ENCODE measurements at regions not wholly inside any gene's neighbourhood (a gene's known extent, or its start where the extent isn't known, plus 50 kb on each side); places are given as distances from the start of the nearest gene placed in this dataset.

DNA sequence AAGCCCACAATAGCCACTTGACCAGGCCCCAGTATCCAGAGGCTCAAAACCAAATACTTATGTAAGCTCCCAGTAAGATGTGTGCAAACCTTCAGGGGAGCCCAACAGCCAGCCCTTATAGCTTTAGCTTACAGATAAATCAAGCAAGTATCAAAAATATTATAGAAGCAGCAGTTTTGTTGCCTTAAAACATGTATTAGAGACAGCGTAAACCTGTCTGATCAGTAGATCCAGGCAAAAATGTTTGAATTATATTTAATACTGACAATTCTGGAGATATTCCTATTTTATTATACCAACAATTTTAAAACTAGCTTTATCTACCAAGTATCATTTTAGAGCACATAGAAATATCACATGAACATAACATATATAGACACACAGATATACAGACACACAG lies 365.6 kb upstream of the KLF4 start:
- no peaks in the 10 kb centered on the region for H3K27me3 ChIP-seq (ENCODE audit: control insufficient read depth, insufficient read depth, low read length)
- H3K9me3 ChIP-seq (ENCODE audit: control insufficient read depth, insufficient read depth, low read length): peaks cover 7% of the 10 kb centered on the region
- DNase-seq (ENCODE audit: low read depth in 4 of 6, low spot score in 6 of 6): no peak
- H3K4me3 ChIP-seq (ENCODE audit: low read depth, low read length): no peak overlapping the region
- no CpG with 5 or more reads among the region's 1 CpG for WGBS (ENCODE audit: insufficient coverage)
- no peaks in the 10 kb centered on the region for H3K4me1 ChIP-seq (ENCODE audit: control insufficient read depth, insufficient read depth, low read length)
- H3K27ac ChIP-seq (ENCODE audit: low read depth, low read length): no peak overlapping the region
- no peaks in the 10 kb centered on the region for H3K36me3 ChIP-seq (ENCODE audit: control insufficient read depth, insufficient read depth, low read length)

DNA sequence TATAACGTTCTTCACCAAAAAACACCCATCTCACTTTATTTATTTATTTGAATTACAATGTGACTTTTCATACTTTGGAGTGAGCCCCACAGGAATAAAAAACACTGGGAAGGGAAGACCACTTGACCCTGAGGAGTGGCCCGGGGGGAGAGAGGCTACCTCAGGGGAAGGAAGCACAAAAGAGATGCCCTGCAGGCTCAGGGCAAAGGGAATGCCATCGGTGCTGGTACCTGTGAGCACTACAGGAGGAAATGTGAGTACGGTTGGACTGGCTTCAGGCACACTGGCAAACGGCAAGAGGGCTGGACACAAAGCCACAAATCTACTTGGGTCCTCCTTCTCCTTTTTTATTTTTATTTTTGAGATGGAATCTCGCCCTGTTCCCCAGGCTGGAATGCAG lies 363.9 kb upstream of the KLF4 start:
- Histone ChIP-seq H3K9me3 (ENCODE audit: control insufficient read depth, insufficient read depth, low read length) (peaks cover 7% of the 10 kb centered on the region), H3K27ac (ENCODE audit: low read depth, low read length) (no peak overlapping the region)

DNA sequence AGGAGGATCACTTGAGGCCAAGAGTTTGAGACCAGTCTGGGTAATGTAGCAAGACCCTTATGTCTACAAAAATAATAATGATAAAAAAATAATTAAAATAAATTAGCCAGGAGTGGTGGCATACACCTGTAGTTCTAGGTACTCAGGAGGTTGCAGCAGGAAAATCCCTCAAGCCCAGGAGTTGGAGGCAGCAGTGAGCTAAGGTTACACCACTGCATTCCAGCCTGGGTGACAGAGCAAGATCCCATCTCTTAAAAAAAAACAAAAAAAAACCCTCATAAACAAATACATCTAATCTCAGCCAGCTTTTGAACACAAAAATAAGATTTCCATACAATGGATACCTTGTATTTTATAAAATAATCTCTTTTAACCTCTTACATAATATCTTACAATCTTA lies 363.3 kb upstream of the KLF4 start:
- Histone ChIP-seq H3K36me3 (ENCODE audit: control insufficient read depth, insufficient read depth, low read length) (no peaks in the 10 kb centered on the region), H3K4me1 (ENCODE audit: control insufficient read depth, insufficient read depth, low read length) (no peaks in the 10 kb centered on the region), H3K9me3 (ENCODE audit: control insufficient read depth, insufficient read depth, low read length) (peaks cover 7% of the 10 kb centered on the region), H3K4me3 (ENCODE audit: low read depth, low read length) (no peak overlapping the region), H3K27ac (ENCODE audit: low read depth, low read length) (no peak overlapping the region), H3K27me3 (ENCODE audit: control insufficient read depth, insufficient read depth, low read length) (no peaks in the 10 kb centered on the region)
- no peak for DNase-seq (ENCODE audit: low read depth in 4 of 6, low spot score in 6 of 6)

More for the DNA sequence above, 363.9 kb upstream of the KLF4 start:
- no peaks in the 10 kb centered on the region for H3K4me1 ChIP-seq (ENCODE audit: control insufficient read depth, insufficient read depth, low read length)
- H3K4me3 ChIP-seq (ENCODE audit: low read depth, low read length): no peak overlapping the region
- H3K36me3 ChIP-seq (ENCODE audit: control insufficient read depth, insufficient read depth, low read length): no peaks in the 10 kb centered on the region
- no peaks in the 10 kb centered on the region for H3K27me3 ChIP-seq (ENCODE audit: control insufficient read depth, insufficient read depth, low read length)
- DNase-seq (ENCODE audit: low read depth in 4 of 6, low spot score in 6 of 6): no peak
- 80% methylated on average over 2 of the region's 6 CpGs for WGBS (ENCODE audit: insufficient coverage)

DNA sequence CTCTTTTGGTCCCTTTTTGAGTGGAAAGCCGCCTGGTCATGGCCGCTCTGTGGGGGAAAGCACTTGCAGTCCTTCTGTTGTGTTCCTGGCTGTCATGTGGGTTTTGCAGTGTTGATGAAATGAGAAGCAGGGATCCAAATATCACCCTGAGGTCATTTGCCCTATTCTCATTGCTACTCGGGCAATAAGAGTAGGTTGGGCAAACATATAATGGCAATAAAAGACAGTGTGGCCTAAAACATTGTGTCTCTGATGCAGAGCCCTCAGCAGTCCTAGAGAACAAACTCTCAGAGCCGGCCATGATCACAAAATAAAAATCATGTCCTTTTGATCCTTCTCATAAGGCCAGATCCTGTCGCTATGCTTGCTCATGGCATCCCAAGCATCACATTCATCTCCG lies 361.1 kb upstream of the KLF4 start:
- Histone ChIP-seq H3K27ac (ENCODE audit: low read depth, low read length) (no peak overlapping the region), H3K4me3 (ENCODE audit: low read depth, low read length) (no peak overlapping the region), H3K9me3 (ENCODE audit: control insufficient read depth, insufficient read depth, low read length) (peaks cover 7% of the 10 kb centered on the region), H3K4me1 (ENCODE audit: control insufficient read depth, insufficient read depth, low read length) (no peaks in the 10 kb centered on the region), H3K36me3 (ENCODE audit: control insufficient read depth, insufficient read depth, low read length) (no peaks in the 10 kb centered on the region), H3K27me3 (ENCODE audit: control insufficient read depth, insufficient read depth, low read length) (no peaks in the 10 kb centered on the region)
- DNase-seq (ENCODE audit: low read depth in 4 of 6, low spot score in 6 of 6): no peak
- 96% methylated on average over 5 of the region's 6 CpGs for WGBS (ENCODE audit: insufficient coverage)

DNA sequence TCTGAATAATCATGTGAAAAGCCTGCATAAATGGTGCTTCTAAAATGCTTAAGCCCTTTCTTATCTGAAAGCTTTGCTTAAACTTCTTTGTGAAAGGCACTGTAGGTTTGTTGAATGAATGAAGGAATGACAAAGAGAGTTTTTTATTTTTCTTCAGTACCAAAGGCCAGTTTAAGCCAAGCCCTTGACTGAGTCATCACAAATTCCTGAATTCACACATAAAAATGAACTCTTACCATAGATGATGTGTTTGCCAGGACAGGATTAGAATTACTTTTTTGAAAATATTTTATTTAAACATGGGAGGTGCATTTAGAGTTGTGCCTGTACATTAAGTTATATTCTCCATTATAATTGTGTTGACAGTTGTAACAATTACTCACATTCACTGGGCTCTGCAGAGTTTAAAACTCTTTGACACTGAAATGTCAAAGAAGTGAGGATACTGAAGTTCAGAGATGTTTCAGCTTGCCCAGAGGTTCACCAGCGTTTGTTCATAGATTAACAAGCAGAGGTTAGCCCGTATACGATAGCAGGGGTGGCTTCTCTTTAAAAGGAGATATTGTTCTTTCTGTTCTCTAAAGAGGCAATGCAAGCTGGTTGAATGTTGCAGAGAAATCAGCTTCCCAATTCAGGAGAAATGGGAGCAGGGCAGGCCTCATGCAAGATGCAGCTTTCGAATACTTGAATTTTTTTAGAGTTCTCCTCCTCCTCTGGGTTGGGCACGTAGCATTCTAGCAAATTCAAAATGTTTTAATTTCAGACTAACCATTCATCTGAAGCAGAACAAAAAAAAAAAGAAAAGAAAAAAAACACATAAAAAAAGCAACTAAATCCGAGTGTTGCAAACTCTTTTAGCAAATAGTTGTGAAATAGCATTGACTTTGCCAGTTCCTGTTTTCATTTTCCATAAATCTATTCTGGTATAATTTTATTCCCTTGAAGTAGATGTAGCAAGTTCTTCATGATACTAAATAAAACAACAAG lies 358.7 kb upstream of the KLF4 start:
- 64% methylated on average over 4 of the region's 6 CpGs for WGBS (ENCODE audit: insufficient coverage)
- H3K27ac ChIP-seq (ENCODE audit: low read depth, low read length): no peak overlapping the region

DNA sequence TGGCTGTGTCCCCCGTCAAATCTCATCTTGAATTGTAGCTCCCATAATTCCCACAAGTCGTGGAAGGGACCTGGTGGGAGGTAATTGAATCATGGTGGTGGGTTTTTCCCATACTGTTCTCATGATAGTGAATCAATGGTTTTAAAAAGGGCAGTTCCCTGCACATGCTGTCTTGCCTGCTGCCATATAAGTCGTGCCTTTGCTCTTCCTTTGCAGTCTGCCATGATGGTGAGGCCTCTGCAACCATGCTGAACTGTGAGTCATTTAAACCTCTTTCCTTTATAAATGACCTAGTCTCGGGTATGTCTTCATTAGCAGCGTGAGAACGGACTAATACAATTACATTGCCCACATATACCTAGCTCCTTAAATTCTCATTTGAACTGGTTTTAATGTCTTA lies 353.0 kb upstream of the KLF4 start:
- WGBS (ENCODE audit: insufficient coverage): 100% methylated on average over 1 of the region's 6 CpGs

More for the DNA sequence above, 358.7 kb upstream of the KLF4 start:
- no peaks in the 10 kb centered on the region for H3K27me3 ChIP-seq (ENCODE audit: control insufficient read depth, insufficient read depth, low read length)
- H3K36me3 ChIP-seq (ENCODE audit: control insufficient read depth, insufficient read depth, low read length): no peaks in the 10 kb centered on the region
- no peaks in the 10 kb centered on the region for H3K4me1 ChIP-seq (ENCODE audit: control insufficient read depth, insufficient read depth, low read length)
- no peak overlapping the region for H3K4me3 ChIP-seq (ENCODE audit: low read depth, low read length)
- no peak for DNase-seq (ENCODE audit: low read depth in 4 of 6, low spot score in 6 of 6)
- H3K9me3 ChIP-seq (ENCODE audit: control insufficient read depth, insufficient read depth, low read length): no peaks in the 10 kb centered on the region

DNA sequence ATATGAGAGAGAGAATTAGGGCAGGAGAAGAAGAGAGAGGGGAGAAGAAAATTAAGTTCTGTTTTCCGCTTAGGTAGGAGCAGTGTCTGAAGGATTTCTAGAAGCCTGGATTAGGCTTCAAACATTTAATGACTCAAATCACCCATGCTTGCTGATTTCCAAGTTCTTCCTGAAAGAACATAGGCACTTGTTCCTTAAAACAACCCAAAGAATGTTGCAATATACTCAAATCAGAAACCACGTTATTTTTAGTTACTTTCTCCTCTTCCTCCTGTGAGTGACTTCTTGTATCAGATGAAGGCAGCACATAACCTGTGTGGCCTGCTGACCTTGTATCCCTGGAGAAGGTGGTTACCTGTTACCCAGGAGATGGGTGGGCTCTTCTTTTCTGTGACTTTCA lies 351.5 kb upstream of the KLF4 start:
- no peak overlapping the region for H3K4me3 ChIP-seq (ENCODE audit: low read depth, low read length)
- no peaks in the 10 kb centered on the region for H3K36me3 ChIP-seq (ENCODE audit: control insufficient read depth, insufficient read depth, low read length)
- H3K9me3 ChIP-seq (ENCODE audit: control insufficient read depth, insufficient read depth, low read length): no peaks in the 10 kb centered on the region
- H3K27me3 ChIP-seq (ENCODE audit: control insufficient read depth, insufficient read depth, low read length): no peaks in the 10 kb centered on the region
- H3K4me1 ChIP-seq (ENCODE audit: control insufficient read depth, insufficient read depth, low read length): no peaks in the 10 kb centered on the region
- no CpG with 5 or more reads among the region's 2 CpGs for WGBS (ENCODE audit: insufficient coverage)
- no peak for DNase-seq (ENCODE audit: low read depth in 4 of 6, low spot score in 6 of 6)
- H3K27ac ChIP-seq (ENCODE audit: low read depth, low read length): no peak overlapping the region

More for the DNA sequence above, 353.0 kb upstream of the KLF4 start:
- H3K4me3 ChIP-seq (ENCODE audit: low read depth, low read length): no peak overlapping the region
- H3K9me3 ChIP-seq (ENCODE audit: control insufficient read depth, insufficient read depth, low read length): no peaks in the 10 kb centered on the region
- H3K4me1 ChIP-seq (ENCODE audit: control insufficient read depth, insufficient read depth, low read length): no peaks in the 10 kb centered on the region
- H3K27me3 ChIP-seq (ENCODE audit: control insufficient read depth, insufficient read depth, low read length): no peaks in the 10 kb centered on the region
- H3K36me3 ChIP-seq (ENCODE audit: control insufficient read depth, insufficient read depth, low read length): no peaks in the 10 kb centered on the region
- no peak for DNase-seq (ENCODE audit: low read depth in 4 of 6, low spot score in 6 of 6)
- no peak overlapping the region for H3K27ac ChIP-seq (ENCODE audit: low read depth, low read length)

DNA sequence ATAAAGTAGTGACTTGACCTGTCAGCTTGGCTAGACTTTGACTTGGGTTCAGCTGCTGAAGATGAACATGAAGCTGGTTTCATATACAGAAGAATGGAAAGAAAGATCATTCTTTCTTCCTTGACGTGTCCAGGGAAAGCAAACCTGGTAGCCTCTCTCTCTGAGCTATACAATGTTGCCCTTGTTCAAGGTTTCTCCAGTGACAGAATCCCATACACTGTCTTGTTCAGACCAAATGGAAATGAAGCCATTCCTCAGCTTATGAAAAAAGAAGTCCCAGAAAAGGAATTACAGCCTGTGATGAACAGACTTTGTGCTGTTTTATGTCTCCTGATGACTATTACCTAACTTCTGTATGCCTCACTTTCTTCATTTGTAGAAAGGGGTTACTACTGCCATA lies 349.8 kb upstream of the KLF4 start:
- Histone ChIP-seq H3K27me3 (ENCODE audit: control insufficient read depth, insufficient read depth, low read length) (no peaks in the 10 kb centered on the region), H3K27ac (ENCODE audit: low read depth, low read length) (no peak overlapping the region), H3K4me3 (ENCODE audit: low read depth, low read length) (no peak overlapping the region), H3K9me3 (ENCODE audit: control insufficient read depth, insufficient read depth, low read length) (no peaks in the 10 kb centered on the region), H3K36me3 (ENCODE audit: control insufficient read depth, insufficient read depth, low read length) (no peaks in the 10 kb centered on the region), H3K4me1 (ENCODE audit: control insufficient read depth, insufficient read depth, low read length) (no peaks in the 10 kb centered on the region)
- WGBS (ENCODE audit: insufficient coverage): 60% methylated on average over 1 of the region's 1 CpG
- DNase-seq (ENCODE audit: low read depth in 4 of 6, low spot score in 6 of 6): no peak

DNA sequence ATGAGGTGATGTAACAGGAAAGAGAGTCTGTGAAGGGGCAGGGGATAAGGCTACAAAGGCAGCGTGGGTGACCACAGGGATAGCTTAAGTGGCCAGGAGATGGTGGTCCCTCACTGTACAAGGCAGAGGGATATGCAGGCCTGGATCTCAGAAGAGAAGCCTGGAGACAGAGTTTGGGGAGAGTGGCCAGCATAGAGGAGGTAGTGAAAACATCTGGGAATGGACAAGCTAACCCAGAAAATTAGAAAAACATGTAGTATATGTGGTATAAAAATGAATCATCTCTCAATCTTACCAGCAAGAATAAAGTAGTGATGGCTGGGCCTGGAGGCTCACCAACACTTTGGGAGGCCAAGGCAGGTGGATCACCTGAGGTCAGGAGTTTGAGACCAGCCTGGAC lies 349.2 kb upstream of the KLF4 start:
- Histone ChIP-seq H3K27ac (ENCODE audit: low read depth, low read length) (no peak overlapping the region), H3K4me1 (ENCODE audit: control insufficient read depth, insufficient read depth, low read length) (no peaks in the 10 kb centered on the region), H3K9me3 (ENCODE audit: control insufficient read depth, insufficient read depth, low read length) (no peaks in the 10 kb centered on the region), H3K27me3 (ENCODE audit: control insufficient read depth, insufficient read depth, low read length) (no peaks in the 10 kb centered on the region), H3K4me3 (ENCODE audit: low read depth, low read length) (no peak overlapping the region), H3K36me3 (ENCODE audit: control insufficient read depth, insufficient read depth, low read length) (no peaks in the 10 kb centered on the region)
- DNase-seq (ENCODE audit: low read depth in 4 of 6, low spot score in 6 of 6): no peak
- WGBS (ENCODE audit: insufficient coverage): 81% methylated on average over 1 of the region's 1 CpG

DNA sequence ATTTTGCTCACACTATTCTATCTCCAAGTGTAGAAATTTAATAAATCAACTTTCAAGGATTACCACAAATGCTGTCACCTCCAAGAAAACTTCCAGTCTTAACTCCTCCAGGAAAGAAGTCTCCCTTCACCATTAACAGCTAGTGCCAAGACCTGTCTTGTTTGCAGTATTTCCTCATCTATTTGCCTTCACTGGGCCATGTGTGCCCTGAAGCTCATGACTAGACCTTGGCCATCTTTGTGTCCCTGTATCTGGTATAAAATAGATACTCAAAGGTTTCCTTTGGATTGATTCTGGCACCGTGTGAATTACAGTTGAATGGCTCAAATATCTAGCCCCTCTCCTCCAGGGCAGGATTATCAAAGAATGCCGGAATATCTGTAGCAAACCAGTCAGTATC lies 346.7 kb upstream of the KLF4 start:
- Histone ChIP-seq H3K4me3 (ENCODE audit: low read depth, low read length) (no peak overlapping the region), H3K27me3 (ENCODE audit: control insufficient read depth, insufficient read depth, low read length) (no peaks in the 10 kb centered on the region), H3K27ac (ENCODE audit: low read depth, low read length) (no peak overlapping the region), H3K9me3 (ENCODE audit: control insufficient read depth, insufficient read depth, low read length) (no peaks in the 10 kb centered on the region), H3K4me1 (ENCODE audit: control insufficient read depth, insufficient read depth, low read length) (no peaks in the 10 kb centered on the region), H3K36me3 (ENCODE audit: control insufficient read depth, insufficient read depth, low read length) (no peaks in the 10 kb centered on the region)
- 100% methylated on average over 2 of the region's 2 CpGs for WGBS (ENCODE audit: insufficient coverage)
- DNase-seq (ENCODE audit: low read depth in 4 of 6, low spot score in 6 of 6): no peak
